B cell (primary cell): ENCODE measurements at regions not wholly inside any gene's neighbourhood (a gene's known extent, or its start where the extent isn't known, plus 50 kb on each side); places are given as distances from the start of the nearest gene placed in this dataset.

Source experiments
- EZH2 ChIP-seq: IDR thresholded peaks from 2 replicates; pipeline ENCODE4 v1.6.1; 2012; ENCODE audit warnings: borderline replicate concordance, low read depth, mild to moderate bottlenecking, moderate library complexity, low read length; ENCODE audit not compliant: insufficient read depth, poor library complexity, severe bottlenecking
- TF ChIP-seq, protein P1 (sequence below): fragments of 200-600 bp; IDR thresholded peaks from one replicate; pipeline ENCODE4 v1.8.0; 2022; ENCODE audit warnings: antibody characterized with exemption, mild to moderate bottlenecking

DNA sequence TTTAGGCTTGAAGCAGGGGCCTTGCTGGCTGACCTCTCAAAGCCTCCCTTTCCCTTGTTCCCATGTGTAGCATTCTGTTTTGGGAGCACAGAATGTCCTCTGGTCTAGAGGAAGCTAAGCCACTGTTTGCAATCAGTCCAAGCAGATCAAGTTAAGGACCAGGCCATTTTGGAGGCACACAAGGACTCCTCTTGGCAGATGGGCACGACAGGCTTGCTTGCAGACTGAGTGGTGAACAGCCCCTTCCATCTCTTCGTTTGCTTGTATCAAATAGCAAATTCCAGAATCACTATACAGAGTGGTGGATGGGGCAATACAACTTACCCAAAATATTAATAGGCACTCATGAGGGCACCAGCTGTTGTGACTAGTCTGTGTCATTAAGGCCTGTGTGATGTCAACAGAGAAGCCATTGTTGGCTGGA lies 215.5 kb upstream of the SERP2 start:
- TF ChIP-seq, protein P1, sequence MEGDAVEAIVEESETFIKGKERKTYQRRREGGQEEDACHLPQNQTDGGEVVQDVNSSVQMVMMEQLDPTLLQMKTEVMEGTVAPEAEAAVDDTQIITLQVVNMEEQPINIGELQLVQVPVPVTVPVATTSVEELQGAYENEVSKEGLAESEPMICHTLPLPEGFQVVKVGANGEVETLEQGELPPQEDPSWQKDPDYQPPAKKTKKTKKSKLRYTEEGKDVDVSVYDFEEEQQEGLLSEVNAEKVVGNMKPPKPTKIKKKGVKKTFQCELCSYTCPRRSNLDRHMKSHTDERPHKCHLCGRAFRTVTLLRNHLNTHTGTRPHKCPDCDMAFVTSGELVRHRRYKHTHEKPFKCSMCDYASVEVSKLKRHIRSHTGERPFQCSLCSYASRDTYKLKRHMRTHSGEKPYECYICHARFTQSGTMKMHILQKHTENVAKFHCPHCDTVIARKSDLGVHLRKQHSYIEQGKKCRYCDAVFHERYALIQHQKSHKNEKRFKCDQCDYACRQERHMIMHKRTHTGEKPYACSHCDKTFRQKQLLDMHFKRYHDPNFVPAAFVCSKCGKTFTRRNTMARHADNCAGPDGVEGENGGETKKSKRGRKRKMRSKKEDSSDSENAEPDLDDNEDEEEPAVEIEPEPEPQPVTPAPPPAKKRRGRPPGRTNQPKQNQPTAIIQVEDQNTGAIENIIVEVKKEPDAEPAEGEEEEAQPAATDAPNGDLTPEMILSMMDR = no peak
- TF ChIP-seq EZH2 = no peak
